HG02678 (cell line): ENCODE measurements at regions not wholly inside any gene's neighbourhood (a gene's known extent, or its start where the extent isn't known, plus 50 kb on each side); places are given as distances from the start of the nearest gene placed in this dataset.
A peak's percentile ranks its signal among the peaks of the same experiment; 100 is the strongest.

Experiments
- ATAC-seq: cut with Tn5 transposase; IDR thresholded peaks from one replicate; pipeline ENCODE4 v1.9.1; 2021; ENCODE audit warnings: mild to moderate bottlenecking, moderate library complexity; ENCODE audit not compliant: unreplicated experiment

DNA sequence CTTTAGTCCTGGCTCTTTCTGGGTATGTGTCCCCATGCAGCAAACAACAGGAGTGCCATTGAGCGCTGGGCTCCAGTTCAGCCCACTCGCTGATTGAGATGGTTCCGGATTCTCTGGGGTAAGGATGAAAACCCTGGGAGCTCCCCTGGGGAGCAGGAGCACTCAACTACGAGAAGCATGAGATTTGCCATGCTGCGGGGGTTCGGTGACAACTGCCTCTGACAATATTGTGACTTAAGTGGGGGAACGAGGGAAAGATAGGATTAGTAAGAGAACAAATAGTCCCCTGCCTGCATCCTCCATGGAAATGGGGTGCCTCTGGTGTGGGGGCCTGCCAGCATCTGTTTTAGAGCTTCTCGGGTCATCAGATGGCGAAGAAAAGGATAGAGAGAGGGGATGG lies 123.6 kb upstream of the IPO9 start:
- ATAC-seq: no peak

DNA sequence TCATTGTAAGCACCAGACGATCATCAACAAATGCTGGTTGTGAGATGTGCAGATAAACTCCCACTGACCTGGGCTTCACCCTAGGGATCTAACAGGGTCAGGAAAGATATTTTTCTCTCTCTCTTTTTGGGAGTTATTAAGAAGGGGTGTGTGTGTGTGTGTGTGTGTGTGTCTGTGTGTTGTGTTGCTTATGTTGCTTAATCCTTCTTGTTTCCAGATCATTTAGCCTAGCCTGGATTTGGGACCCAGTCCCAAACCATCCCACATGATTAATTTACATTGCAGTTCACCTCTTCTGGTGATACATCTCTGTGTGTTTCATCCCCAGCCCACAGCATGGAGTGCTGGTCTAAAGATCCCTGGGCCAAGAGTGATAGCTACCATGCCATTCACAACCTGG lies 122.8 kb upstream of the IPO9 start:
- ATAC-seq: no peak

- ATAC-seq: no peak
Observed at GRCh38 chr1:201707027-201707426, 121.9 kb upstream of the IPO9 start.

DNA sequence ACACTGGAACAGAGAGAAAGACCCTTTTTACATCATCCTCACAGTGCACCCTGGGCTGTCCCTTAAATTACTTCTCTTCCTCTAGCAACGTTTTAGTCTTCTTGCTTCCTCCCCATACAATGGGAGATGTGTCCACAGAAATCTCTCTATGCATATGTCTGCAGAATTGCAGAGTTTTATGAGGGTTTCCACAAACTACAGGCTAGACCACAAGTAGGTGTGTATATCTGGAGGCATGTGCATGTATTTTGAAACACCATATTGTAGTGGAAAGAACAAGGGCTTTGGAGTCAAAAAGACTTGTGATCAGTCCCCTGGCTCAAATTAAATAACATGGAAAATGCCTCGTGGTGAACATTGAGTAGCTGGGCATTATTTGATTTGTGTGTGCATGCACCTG lies 121.3 kb upstream of the IPO9 start:
- no peak for ATAC-seq

GRCh38 chr1:201708085-201708512 lies 120.9 kb upstream of the IPO9 start:
- no peak for ATAC-seq

DNA sequence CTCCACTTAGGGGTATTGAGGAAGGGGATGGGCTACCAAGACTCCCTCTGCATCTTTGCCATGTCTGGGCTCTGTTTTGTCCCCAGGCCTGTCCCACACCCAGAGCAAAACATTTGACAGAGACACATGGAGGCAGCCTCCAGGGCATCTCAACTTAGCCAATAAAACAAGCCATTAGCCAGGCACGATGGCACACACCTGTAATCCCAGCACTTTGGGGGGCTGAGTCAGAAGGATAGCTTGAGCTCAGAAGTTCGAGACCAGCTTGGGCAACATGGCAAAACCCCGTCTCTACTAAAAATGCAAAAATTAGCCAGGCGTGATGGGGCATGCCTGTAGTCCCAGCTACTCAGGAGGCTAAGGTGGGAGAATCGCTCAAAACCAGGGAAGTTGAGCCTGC lies 120.3 kb upstream of the IPO9 start:
- ATAC-seq: no peak

DNA sequence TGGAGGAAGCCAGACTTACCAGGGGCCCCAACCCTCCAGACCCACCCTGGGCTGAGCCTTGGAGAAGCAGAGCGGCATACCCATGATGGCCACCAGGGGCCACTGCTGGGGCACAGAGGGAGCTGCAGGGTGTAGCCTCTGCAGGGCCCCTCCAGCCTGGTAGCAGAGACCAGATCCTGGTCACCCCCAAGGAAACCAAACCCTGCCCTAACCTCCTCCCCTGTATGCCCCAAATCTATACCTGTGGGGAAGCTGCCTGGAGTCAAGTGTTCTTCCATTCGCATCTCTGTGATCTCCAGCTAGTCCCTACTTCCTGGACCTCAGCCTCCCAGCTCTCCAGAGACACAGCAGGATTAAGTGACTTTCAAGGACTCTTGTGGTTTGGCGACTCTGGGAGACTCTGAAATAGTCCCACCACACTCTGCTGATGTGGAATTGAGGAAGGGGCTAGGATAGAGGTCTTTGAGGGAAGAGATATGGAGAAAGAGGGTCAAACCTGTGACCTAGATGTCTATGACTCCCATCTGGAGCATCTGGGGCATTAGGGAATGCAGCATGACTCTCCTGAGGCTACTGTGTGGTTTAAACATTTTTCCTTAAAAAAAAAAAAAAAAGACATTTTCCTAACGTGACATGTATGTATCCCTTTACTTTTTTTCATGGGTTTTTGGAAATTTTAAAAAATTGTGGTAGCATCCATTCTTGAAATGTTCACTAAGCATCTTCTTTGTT lies 119.2 kb upstream of the IPO9 start:
- peak; percentile 88 for ATAC-seq

DNA sequence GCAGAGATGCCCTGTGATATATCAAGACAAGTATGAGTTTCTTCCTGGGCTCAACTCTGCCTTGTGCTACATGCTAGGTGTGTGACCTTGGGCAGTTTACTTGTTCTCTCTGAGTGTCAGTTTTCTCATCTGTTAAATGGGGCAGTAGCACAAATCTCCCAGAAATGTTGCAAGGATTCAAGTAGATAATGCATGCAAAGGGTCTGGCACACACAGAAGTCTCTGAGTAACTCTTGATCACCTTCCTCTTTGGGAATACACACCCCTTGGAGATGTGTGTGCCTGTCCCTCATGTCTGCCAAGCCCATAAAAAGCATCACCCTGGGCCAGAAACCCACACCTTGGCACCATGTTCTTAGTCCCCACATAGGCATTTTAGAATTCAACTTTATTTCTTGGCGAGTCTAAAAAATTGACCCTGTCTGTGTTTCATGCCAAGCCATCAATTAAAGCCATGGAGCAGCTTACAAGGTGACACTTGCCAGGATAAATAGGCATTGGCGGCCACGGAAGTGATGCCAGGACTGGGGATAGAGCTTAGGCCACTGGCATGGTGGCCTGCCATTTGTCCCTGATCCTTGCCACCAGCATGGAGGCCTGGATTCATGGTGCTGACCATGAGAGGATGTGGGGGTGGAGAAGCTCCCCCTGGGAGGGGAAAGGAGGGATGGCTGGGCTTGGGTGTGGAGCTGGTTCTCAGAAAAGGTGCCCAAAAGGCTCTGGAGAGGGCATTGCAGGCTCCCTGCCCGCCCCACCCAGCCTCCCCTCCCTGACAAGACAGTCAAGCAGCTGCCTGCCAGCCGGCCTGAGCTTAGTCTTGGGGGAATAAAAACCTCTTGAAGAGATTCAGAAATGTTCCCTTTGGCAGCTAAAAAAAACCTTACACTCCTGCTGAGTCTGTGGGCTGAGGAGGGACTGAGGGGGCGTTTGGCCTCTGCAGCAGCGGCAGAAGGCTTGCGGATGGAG lies 118.0 kb upstream of the IPO9 start:
- no peak for ATAC-seq

GRCh38 chr1:201711811-201712210 lies 117.1 kb upstream of the IPO9 start:
- ATAC-seq: no peak

- ATAC-seq: no peak
Observed at GRCh38 chr1:201712387-201713085, 116.4 kb upstream of the IPO9 start.

DNA sequence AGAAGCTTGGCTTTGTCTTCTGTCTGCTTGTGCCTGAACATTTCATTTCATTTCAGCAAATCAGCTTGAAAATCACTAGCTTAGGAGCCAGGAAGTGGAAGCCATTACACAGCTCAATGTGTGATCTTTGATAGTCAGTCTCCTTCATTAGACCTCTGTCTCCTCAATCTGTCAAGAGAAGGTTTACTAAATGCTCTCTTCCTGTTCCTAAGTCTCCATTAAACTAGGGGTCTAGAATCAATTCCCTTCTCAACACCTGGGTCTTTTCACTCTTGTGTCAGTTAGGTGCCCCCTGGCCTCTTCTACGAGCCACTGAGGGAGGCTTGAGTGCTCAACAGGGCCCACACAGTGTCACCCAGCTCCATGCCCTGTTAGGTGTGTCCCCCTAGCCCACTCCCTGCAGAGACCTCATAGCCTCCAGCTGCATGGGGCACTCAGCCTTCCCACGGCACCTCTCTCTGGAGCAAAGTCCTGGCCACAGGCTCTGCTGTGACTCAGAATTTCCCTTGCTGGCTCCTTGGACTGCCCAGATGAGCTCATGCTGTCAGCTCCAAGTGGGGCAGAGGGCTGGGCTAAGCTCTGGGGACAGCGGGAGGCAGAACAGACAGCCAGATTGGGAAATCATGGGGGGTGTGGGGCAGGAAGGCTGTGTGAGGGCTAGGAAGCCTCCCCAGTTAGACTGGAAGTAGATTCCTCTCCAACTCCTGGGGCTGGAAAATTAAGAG lies 115.7 kb upstream of the IPO9 start:
- ATAC-seq: no peak

- ATAC-seq: no peak
Observed at GRCh38 chr1:201714542-201715329, 114.2 kb upstream of the IPO9 start.

- no peak for ATAC-seq
Observed at GRCh38 chr1:201715351-201715750, 113.6 kb upstream of the IPO9 start.

DNA sequence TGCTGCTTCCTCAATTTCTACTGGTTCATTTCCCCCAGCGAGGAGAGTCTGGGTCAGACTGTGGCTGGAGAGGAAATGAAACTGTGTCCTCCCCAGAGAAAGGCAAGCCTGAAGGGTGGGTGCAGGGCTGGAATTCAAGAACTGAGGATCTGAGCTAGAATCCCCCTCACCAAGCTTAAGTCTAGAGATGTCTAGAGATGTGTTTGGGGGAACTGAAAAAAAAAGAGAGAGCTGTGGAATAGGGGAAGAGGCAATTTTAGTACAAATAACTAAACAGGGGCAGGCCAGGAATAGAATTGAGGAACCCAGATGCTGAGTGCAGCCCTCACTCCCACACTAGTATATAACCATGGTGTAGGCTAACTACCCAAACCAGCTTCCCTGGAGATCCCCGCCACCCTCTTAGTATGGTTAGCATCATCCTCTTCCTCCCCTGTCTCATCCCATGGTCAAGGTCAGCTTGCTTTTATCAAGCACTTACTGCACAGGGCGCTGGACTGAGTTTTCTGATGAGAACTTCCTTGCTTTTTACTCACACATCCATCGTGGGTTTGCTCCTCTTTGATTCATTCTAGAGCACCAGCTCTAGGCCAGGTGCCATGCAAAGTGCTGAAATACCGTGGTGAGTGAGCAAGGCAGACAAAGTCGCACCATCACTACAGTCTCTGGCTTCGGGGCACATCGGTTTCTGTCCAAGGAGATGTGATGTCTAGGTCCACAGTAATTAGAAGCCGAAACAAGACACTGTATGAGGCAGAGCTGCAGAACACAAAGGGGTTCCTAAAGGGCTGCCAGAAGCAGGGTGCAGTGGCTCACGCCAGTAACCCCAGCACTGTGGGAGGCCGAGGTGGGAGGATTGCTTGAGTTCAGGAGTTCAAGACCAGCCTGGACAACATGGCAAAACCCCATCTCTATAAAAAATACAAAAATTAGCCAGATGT lies 112.9 kb upstream of the IPO9 start:
- ATAC-seq: no peak

GRCh38 chr1:201716742-201717135 lies 112.2 kb upstream of the IPO9 start:
- ATAC-seq: no peak

DNA sequence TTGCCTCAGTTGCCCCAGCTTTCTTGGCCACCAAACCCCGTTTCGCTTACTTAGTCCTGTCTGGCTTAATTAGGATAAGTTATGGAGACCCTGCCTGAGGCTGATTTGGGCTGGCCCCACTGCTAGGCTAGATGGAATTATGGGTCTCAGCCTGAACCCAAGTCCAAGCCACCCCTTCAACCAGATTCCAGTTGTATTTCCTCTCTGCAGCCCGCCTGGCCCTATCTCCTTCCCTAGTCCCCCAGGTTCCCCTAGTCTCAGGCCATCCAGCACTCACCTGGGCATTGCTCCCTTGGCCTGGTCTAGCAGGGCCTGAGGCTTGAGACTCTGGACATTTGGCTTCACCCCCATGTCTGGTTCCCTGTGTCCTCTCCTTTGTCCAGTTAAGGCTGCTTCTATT lies 111.7 kb upstream of the IPO9 start:
- no peak for ATAC-seq

DNA sequence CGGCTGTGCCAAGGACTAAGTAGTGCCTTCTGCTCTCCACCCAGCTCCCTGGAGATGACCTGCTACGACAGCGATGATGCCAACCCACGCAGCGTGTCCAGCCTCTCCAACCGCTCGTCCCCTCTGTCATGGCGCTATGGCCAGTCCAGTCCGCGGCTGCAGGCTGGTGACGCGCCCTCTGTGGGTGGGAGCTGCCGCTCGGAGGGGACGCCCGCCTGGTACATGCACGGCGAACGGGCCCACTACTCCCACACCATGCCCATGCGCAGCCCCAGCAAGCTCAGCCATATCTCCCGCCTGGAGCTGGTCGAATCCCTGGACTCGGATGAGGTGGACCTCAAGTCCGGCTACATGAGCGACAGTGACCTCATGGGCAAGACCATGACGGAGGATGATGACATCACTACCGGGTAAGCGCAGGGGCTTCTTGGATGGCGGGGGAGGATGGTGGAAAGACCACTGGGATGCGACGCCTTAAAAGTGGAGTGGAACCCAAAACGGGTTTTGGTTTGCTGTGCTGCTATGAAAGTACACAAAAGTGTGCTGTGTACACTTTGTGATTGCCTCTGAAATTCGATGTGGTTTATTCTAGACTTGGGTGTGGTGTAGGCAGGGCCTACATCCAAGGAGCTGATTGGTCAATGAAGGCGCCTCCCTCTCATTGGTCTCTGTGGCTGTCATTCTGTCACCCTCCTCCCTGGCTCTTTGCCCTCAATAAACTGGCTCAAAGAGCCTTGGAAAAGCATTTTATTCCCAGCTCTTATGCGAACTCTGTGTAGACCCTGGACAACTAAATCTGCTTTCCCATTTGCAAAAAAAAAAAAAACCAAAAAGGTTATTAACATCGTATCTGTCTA lies 110.4 kb upstream of the IPO9 start:
- no peak for ATAC-seq
